Prostate gland (tissue), 2 donors: ENCODE measurements at regions not wholly inside any gene's neighbourhood (a gene's known extent, or its start where the extent isn't known, plus 50 kb on each side); places are given as distances from the start of the nearest gene placed in this dataset.

Experiments
- POLR2AphosphoS5 ChIP-seq: sonication (generic); formaldehyde crosslinking; IDR thresholded peaks from one replicate; pipeline ENCODE4 v1.6.1; 2017; ENCODE audit warnings: antibody characterized with exemption
- TF ChIP-seq, protein P1 (sequence below), 4 experiments: fragments of 200-600 bp in 2 of 4; fragments of 450-650 bp in 2 of 4; sonication (generic) in 2 of 4; IDR thresholded peaks; 1 replicate in 3 of 4; 2 replicates in 1 of 4; pipeline ENCODE4 v1.5.1; 2016 to 2019; ENCODE audit warnings: antibody characterized with exemption in 4 of 4, mild to moderate bottlenecking in 2 of 4, moderate library complexity in 2 of 4

DNA sequence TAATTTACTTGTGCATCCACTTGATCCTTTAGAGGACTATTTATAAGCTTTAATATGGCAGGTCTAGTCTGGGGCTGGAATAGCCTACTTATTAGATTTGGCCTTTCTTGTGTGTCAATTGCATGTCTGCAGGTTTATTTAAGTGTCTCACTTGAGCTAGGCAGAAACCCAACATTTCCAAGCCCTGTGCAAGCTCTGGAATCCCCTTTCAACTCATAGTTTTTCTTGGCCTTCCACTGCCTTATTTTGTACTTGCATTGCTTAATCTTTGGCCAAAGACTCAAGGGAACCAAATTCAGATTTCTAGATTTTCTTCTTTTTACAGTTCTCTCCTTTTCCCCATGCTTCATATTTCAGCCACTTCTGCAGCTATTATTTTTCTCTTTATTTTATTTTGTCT lies 102.4 kb upstream of the RFX3 start:
- TF ChIP-seq, protein P1, sequence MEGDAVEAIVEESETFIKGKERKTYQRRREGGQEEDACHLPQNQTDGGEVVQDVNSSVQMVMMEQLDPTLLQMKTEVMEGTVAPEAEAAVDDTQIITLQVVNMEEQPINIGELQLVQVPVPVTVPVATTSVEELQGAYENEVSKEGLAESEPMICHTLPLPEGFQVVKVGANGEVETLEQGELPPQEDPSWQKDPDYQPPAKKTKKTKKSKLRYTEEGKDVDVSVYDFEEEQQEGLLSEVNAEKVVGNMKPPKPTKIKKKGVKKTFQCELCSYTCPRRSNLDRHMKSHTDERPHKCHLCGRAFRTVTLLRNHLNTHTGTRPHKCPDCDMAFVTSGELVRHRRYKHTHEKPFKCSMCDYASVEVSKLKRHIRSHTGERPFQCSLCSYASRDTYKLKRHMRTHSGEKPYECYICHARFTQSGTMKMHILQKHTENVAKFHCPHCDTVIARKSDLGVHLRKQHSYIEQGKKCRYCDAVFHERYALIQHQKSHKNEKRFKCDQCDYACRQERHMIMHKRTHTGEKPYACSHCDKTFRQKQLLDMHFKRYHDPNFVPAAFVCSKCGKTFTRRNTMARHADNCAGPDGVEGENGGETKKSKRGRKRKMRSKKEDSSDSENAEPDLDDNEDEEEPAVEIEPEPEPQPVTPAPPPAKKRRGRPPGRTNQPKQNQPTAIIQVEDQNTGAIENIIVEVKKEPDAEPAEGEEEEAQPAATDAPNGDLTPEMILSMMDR (IDR thresholded peaks at IDR 0.05), result no peak
- TF ChIP-seq POLR2AphosphoS5, result no peak
